Kidney glomerular epithelial cell (primary cell): ENCODE measurements at regions not wholly inside any gene's neighbourhood (a gene's known extent, or its start where the extent isn't known, plus 50 kb on each side); places are given as distances from the start of the nearest gene placed in this dataset.

Experiments used
- DNase-seq: peaks from one replicate; lab custom pipeline; 2025; lab: John Stamatoyannopoulos, UW

- no peak for DNase-seq
These were observed 118.4 kb upstream of the WDR17 start for GRCh38 chr4:175947117-175947722.

DNA sequence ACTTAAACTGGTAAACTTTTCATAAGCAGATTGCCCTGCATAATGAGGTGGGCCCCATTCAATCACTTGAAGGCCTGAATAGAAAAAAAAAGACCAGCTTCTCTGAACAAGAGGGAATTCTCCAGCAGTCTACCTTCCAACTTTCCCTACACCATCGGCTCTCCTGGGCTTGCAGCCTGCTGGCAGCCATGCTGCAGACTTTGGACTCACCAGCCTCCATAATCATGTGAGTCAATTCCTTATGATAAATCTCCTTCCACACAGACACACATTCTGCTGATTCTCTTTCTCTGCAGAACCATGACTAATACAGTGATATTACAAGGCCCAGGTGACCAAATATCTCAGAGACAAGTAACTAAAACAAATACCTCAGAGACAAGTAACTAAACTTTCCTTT lies 113.8 kb upstream of the WDR17 start:
- DNase-seq = peak; percentile 26

DNA sequence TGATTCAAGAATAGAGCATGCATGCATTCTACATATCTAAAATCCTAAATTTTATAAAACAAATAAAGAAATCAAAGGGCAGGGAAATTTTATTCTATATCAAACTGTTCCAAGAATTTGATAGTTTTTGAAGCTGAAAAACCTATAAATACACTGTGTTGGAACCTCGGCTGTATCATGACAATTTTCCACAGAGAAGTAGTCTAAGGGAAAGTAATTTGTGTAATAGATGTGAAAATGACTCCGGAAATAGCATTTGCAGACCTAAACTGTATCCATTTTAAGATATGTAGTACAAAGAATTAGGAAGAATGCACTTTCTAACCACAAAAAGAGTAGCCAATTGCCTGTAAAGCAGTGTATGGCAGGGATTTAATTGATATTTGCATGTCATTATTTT lies 112.5 kb upstream of the WDR17 start:
- no peak for DNase-seq

DNA sequence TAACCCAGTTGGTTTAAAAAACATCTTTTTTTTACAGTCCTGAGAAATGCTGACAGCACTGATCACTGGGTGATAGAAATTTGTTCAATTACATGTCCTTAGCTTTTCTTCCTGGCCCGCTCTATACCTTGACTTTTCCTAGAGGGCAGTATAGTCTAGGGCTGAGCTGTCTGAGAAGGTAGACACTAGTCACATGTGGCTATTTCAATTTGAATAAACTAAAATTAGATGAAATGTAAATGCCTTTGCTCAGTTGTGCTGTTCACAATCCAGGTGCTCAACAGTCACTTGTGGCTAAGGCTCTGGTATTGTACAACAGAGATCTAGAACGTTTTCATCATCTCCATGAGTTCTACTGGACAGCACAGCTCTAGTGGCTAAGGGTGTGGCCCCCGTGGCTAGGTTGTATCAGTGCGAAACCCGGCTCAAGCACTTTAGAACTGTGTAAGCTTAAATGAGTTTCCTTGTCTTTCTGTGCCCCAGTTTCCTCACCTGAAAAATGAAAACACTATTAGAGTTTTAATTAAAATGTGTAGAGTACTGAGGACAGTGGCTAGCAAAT lies 111.6 kb upstream of the WDR17 start:
- no peak for DNase-seq

GRCh38 chr4:175954685-175955084 lies 111.0 kb upstream of the WDR17 start:
- no peak for DNase-seq

GRCh38 chr4:175961604-175962003 lies 104.0 kb upstream of the WDR17 start:
- DNase-seq = no peak

- no peak for DNase-seq
These were observed 95.6 kb upstream of the WDR17 start for GRCh38 chr4:175970072-175970471.

GRCh38 chr4:175970724-175971123 lies 94.9 kb upstream of the WDR17 start:
- no peak for DNase-seq

- DNase-seq = no peak
These were observed 94.1 kb upstream of the WDR17 start for GRCh38 chr4:175971388-175972179.

- no peak for DNase-seq
These were observed 92.4 kb upstream of the WDR17 start for GRCh38 chr4:175973027-175973923.

DNA sequence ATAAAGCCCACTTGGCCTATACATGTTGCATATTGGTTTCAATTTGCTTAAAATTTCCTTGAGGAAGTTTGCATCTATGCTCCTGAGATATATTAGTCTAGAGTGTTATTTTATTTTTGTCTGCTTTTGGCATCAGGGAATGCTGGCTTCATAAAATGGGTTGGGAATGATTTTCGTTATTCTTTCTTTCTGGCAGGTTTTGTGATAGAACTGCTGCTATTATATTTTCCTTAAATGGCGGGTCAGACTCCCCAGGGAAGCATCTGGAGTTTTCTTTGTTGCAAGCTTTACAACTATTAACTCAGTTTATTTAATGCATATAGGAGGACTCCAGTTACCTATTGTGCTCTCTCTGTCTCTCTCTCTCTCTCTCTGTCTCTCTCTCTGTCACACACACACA lies 82.0 kb upstream of the WDR17 start:
- DNase-seq = no peak

- DNase-seq = no peak
These were observed 79.0 kb upstream of the WDR17 start for GRCh38 chr4:175986668-175987067.

GRCh38 chr4:175988511-175988910 lies 77.1 kb upstream of the WDR17 start:
- no peak for DNase-seq

DNA sequence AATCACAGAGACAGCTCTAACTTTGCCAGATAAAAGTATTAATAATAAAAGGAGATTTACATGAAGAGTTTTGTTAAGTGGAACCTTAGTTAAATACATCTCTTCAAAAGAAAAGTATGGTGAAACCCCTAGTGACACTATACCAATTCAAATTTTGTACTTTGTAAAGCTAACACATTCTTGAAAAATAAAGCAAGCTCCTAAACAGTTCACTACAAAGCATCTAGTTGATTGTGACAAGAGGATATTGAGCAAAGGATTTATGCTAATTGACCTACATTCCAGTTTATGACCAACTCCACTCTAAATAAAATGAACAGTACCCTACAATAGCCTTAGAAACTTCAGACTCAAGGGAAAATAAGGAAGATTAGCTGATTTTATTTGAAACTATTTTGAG lies 69.4 kb upstream of the WDR17 start:
- DNase-seq = no peak

- DNase-seq = no peak
These were observed 68.3 kb upstream of the WDR17 start for GRCh38 chr4:175997291-175997690.

DNA sequence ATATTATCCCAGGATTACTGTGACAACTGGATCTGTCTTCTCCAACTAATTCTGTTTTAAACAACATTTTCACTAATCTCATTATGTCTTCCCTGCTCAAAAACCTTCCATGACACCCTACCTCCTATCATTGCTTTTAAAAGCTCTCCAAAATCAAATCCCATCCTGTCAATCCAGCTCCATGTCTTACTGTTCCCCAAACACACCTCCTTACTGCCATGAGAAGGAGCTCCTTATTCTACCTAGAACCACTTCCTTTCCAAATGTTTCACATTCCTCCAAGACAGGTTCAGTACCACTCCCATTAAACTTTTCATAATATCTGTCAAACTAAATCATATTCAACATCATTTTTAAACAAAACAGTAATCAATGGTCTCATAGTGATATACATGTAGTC lies 66.9 kb upstream of the WDR17 start:
- no peak for DNase-seq

DNA sequence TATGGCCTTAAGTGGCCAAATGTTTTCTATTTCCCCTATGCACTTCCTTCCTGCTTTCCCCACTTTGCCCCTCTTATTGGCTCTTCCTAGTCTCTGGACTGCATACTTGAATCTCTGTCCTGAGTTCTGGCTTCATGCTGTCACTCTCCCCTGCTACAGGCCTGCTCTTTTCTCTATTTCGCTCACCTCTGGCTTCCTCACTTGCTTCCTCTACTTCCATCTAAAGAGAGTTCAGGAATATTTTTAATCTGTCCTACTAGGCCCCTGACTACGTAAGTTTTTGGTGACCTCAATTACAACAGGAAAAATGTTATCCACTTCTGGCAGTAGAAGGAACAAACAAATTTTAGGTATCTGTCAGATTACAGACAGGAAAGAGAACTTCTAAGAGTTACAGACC lies 65.7 kb upstream of the WDR17 start:
- DNase-seq = no peak

- peak; percentile 21 for DNase-seq
These were observed 64.3 kb upstream of the WDR17 start for GRCh38 chr4:176001151-176002006.

DNA sequence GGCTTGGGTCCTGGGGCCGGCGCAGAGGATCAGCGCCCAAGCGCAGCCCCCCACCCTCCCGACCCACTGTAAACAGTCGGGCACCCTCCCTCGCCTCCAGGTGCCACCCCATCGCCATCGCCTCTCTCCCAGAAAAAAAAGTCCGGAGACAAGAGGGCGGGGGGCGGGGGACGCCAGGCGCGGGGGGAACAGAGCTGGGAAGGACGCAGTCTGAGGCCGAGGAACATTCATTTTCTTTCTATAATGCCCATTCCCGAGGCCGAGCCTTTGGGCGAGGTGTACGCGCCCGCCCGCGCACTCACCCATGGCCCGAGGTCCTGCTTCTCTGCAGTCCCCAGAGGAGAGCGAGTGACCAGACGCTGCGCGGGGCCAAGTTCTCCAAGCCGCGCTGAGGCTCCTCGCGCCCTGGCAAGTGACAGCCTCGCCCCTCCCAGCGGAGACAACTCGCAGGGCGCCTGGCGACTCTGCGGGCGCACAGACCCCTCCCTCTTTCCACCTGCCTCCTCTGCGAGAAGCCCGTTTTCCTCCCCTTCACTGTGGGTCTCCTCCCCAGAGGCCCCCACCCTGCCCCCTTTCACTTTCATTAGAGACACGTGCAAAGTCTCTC lies 63.5 kb upstream of the WDR17 start:
- no peak for DNase-seq

- no peak for DNase-seq
These were observed 59.9 kb upstream of the WDR17 start for GRCh38 chr4:176005766-176006165.

GRCh38 chr4:176009254-176009653 lies 56.4 kb upstream of the WDR17 start:
- DNase-seq = no peak
